Activated T-helper 1 cell treated with anti-CD3 and anti-CD28 coated beads, Interleukin-12 subunit alpha, Interleukin-12 subunit beta, Interleukin-2, Interleukin-4 antibody, amounts not matched to agents 30 ng/mL and 10 ng/mL and 1 ng/mL, durations not matched to agents 14 hours and 24 hours and 36 hours (primary cell): ENCODE measurements at regions not wholly inside any gene's neighbourhood (a gene's known extent, or its start where the extent isn't known, plus 50 kb on each side); places are given as distances from the start of the nearest gene placed in this dataset.
A peak's percentile ranks its signal among the peaks of the same experiment; 100 is the strongest.
"Not testable (repeated sequence)": the region's sequence is repeated elsewhere in the genome, so short reads cannot be mapped to it uniquely, and the experiment has no call there.

Source experiments
- DNase-seq: peaks from one replicate; pipeline ENCODE4 v3.0.0; 2021; ENCODE audit warnings: low spot score
- H3K27ac Mint-ChIP-seq: one replicate; pipeline ENCODE4 v1.8.0; 2021; ENCODE audit warnings: mild to moderate bottlenecking, mixed read lengths
- H3K27me3 Mint-ChIP-seq: one replicate; pipeline ENCODE4 v1.8.0; 2022; ENCODE audit warnings: mild to moderate bottlenecking, moderate library complexity, mixed read lengths; ENCODE audit not compliant: insufficient read depth
- H3K36me3 Mint-ChIP-seq: one replicate; pipeline ENCODE4 v1.8.0; 2021; ENCODE audit warnings: low read depth, mixed read lengths
- H3K4me1 Mint-ChIP-seq: one replicate; pipeline ENCODE4 v1.8.0; 2021; ENCODE audit warnings: low read depth, mixed read lengths
- H3K4me3 Mint-ChIP-seq: one replicate; pipeline ENCODE4 v1.8.0; 2021; ENCODE audit warnings: mild to moderate bottlenecking, moderate library complexity, mixed read lengths
- H3K9me3 Mint-ChIP-seq: one replicate; pipeline ENCODE4 v1.8.0; 2021; ENCODE audit warnings: mixed read lengths
- intact Hi-C: fragments of 100-400 bp; cut with micrococcal nuclease; formaldehyde crosslinking; loops from one replicate; pipeline ENCODE4 v1.15.1; 2024

DNA sequence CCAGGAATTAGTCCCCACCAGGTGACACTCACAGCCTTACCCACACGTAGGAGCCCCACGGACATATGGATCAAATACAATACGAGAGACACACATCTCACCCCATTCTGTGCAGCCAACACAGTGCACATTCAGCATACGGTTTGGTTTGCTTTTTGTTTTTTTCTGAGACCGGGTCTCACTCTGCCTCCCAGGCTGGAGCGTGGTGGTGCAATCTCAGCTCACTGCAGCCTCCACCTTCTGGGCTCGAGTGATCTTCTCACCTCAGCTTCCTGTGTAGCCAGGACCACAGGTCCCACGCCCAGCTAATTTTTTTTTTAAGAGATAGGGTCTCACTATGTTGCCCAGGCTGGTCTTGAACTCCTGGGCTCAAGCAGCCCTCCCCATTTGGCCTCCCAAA is 102.8 kb downstream of the POTEB start:
- H3K36me3 Mint-ChIP-seq, H3K27ac Mint-ChIP-seq, H3K9me3 Mint-ChIP-seq, H3K4me3 Mint-ChIP-seq, DNase-seq, intact Hi-C loops, H3K4me1 Mint-ChIP-seq, H3K27me3 Mint-ChIP-seq: not testable (repeated sequence)

DNA sequence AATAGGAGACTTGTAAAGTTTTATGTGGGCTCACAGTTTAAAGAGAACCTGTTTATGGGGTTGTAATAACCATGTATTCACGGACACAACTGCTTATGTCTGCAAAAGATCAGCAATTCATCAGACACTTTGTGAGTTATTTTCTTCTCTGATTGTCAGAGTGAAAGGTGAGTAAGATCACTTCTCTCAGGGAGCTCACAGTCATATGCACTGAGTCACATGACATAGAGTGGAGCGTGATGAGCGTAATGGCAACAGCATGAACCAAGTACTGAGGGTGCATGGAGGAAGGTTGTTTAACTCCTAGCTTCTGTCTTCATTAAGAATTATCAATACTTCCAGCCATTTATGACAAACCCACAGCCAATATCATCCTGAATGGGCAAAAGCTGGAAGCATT is 111.0 kb downstream of the POTEB start:
- intact Hi-C loops, H3K27me3 Mint-ChIP-seq, H3K36me3 Mint-ChIP-seq, H3K4me3 Mint-ChIP-seq, DNase-seq, H3K9me3 Mint-ChIP-seq, H3K27ac Mint-ChIP-seq, H3K4me1 Mint-ChIP-seq: not testable (repeated sequence)

DNA sequence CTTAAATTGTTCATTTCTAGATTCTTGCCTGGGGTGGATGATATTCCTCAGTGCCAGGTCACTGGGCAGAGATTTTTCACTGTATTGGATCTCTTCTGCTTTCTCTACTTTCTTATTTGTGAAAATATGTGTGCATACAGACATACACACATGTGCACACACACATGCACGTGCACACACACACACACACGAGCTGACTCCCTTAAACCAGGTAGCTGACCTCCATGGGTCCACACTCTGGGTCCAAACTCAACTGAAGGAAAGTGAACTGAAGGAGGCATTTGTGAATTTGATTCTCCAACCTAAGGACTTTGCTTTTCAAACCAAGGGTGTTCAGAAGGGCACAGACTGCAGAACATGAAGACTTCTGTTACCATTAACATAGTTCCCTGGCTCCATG is 113.8 kb downstream of the POTEB start:
- H3K27ac Mint-ChIP-seq, H3K9me3 Mint-ChIP-seq, H3K27me3 Mint-ChIP-seq, H3K4me3 Mint-ChIP-seq, DNase-seq, H3K4me1 Mint-ChIP-seq, intact Hi-C loops, H3K36me3 Mint-ChIP-seq: not testable (repeated sequence)

DNA sequence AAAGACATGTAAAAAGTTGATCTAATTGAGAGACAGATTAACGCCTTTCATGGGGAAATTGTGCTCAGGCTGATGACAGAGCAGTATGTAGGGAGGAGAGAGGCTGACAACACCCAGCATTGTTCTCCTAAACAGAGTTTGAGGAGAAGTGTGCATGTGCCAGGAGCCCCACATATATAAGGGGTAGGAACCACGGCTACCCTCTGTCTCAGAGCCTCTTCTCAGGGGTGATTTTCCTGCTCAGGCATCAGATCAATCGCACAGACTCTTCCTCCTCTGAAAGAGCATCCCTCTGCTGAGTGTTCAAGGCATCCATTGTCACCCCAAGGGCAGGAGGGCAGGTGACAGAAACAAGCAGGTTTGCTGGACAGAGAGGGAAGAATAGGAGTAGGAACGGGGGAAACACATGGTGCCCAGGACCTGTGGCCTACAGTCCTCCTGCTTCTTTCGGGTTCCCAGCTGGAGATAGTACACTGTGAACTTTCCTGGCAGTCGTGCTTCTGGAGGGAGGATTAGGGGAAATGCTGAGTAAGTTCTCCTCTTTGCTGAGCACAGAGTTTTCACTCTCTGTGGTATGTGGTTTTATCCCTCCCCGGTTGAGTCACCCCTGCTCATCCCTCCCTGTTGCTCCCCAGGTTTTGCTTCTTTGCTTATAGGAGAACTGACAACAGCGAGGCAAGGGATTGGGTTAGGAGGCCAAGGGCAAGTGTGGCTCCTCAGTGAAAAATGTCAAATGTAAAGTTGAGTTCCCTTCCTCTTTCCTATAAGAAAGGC is 117.1 kb downstream of the POTEB start:
- H3K36me3 Mint-ChIP-seq, H3K4me1 Mint-ChIP-seq, H3K27me3 Mint-ChIP-seq, H3K27ac Mint-ChIP-seq, H3K4me3 Mint-ChIP-seq, DNase-seq, H3K9me3 Mint-ChIP-seq, intact Hi-C loops: not testable (repeated sequence)

DNA sequence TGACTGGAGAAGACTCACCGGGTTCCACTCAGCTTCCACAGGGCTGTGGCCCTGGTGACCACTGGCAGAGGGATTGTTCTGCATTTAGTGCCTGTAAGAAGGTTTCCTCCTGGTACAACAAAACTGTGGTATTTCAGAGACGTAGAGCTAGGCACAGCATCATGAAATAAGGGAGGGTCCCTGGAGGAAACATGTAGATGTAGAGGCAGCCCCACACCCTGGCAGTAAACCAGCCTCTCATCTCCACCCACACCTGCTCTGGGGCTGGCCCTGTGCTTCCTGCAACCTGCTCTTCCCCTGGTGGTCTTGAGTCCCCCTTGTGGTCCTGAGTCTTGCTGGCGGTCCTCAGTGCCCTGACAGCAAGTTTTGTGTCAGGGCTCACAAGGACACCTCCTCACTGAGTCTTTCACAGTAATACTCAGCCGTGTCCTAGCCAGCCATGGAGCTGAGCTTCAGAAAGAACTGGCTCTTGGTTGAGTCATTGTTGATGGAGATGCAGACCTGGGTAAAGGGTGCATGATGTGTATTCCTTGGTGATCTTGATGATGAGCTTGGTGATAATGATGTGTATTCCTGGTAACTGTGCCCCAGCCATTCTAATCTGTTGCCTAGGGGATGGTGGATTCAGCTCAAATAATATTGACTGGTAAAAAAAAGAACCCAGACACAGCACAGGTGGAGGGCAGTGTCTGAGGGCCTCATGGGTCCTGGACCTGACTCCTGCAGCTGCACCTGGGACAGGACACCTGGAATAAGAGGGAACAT is 118.0 kb downstream of the POTEB start:
- H3K27me3 Mint-ChIP-seq, H3K4me3 Mint-ChIP-seq, H3K4me1 Mint-ChIP-seq, H3K36me3 Mint-ChIP-seq, H3K9me3 Mint-ChIP-seq, intact Hi-C loops, DNase-seq: not testable (repeated sequence)
- H3K27ac Mint-ChIP-seq: peak overlapping the region; percentile 22

DNA sequence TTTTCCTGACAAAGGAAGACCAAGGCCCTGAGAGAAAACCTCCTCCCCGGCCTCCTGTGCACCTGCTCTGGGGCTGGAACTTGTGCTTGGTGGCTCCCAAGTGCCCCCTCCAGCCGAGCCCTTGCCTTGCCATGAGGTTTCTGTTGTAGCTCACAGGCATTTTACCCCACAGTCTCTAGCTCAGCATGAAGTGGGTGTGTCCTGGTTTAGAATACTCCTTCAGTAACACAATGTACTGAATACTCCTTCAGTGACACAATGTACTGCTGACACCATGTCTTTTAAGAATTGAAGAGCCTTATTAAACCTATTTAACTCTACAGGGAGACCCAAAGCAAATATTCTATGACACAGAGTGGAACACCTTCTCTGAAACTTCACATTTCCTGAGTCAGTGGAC is 123.7 kb downstream of the POTEB start:
- H3K4me1 Mint-ChIP-seq, H3K9me3 Mint-ChIP-seq, H3K27ac Mint-ChIP-seq, H3K27me3 Mint-ChIP-seq, H3K36me3 Mint-ChIP-seq, intact Hi-C loops, DNase-seq, H3K4me3 Mint-ChIP-seq: not testable (repeated sequence)

DNA sequence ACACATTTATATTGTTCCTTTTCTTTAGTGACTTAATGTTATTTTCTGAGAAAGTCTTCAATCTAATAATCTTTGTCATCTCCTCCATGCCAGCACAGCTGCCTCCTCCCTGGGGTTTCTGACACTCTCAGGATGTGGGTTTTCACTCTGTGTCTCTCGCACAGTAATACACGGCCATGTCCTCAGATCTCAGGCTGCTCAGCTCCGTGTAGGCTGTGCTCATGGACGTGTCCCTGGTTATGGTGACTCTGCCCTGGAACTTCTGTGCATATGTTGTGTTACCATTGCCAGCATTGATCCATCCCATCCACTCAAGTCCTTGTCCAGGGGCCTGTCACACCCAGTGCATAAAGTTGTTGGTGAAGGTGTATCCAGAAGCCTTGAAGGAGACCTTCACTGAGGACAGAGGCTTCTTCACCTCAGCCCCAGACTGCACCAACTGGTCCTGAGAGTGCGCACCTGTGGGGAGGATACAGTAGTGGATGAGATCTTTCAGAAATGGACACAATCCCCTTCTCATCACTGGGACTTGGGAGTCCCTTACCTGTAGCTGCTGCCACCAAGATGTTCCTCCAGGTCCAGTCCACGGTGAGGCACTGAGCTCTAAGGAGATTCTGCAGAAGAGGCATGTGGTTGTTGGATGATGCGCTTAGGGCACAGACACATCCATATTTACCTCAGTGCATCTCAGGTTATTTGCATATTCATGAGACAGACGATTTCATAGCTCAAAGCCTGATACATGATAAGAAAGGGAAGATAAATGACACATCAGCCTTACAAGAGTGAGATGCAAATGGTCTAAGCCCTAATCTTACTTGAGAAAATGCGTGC is 125.2 kb downstream of the POTEB start:
- intact Hi-C loops, H3K4me1 Mint-ChIP-seq, DNase-seq, H3K36me3 Mint-ChIP-seq, H3K9me3 Mint-ChIP-seq, H3K27ac Mint-ChIP-seq, H3K27me3 Mint-ChIP-seq, H3K4me3 Mint-ChIP-seq: not testable (repeated sequence)

DNA sequence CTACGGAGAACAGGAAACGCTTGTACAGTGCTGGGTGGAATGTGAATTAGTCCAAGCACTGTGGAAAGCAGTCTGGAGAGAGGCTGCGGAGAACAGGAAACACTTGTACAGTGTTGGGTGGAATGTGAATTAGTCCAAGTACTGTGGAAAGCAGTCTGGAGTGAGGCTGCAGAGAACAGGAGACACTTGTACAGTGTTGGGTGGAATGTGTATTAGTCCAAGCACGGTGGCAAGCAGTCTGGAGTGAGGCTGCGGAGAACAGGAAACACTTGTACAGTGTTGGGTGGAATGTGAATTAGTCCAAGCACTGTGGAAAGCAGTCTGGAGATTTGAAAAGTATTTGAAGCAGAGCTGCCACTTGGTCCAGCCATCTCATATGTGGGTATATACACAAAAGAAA is 128.4 kb downstream of the POTEB start:
- H3K36me3 Mint-ChIP-seq, intact Hi-C loops, DNase-seq, H3K4me3 Mint-ChIP-seq, H3K27ac Mint-ChIP-seq, H3K4me1 Mint-ChIP-seq, H3K9me3 Mint-ChIP-seq, H3K27me3 Mint-ChIP-seq: not testable (repeated sequence)

DNA sequence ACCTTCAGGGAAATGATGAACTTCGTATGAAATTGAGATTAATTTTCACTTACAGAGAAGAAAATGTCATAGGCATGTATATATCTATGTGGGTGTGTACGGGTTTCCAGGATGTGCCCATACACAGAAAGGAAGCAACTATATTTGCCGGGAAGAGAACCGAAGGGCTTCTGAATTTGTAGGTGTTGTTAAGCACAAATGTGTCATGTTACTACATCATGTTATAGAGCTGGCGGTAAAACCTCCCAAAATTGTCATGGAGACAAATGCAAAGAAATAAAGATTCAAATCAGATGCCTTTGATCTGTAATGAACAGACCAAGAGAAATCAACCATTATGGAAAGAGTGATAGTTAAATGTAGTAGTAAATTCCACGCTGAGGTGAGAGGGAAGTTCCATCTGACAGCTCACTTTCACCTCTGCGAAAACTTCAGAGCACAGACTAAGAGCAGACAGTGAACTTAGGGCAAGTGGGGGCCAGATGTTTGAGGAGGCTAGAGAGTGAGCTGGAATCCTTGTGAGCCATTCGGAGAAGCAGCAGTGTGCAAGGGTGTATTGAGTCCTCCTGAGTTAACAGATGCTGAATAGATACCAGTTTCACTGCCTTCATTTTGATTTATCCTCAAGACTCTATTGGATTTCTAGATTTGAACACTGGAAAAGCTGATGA is 133.2 kb downstream of the POTEB start:
- H3K4me1 Mint-ChIP-seq, H3K27me3 Mint-ChIP-seq, H3K9me3 Mint-ChIP-seq, H3K36me3 Mint-ChIP-seq, DNase-seq, intact Hi-C loops: not testable (repeated sequence)
- peak overlapping the region; percentile 88 for H3K27ac Mint-ChIP-seq
- H3K4me3 Mint-ChIP-seq: peak overlapping the region; percentile 50

DNA sequence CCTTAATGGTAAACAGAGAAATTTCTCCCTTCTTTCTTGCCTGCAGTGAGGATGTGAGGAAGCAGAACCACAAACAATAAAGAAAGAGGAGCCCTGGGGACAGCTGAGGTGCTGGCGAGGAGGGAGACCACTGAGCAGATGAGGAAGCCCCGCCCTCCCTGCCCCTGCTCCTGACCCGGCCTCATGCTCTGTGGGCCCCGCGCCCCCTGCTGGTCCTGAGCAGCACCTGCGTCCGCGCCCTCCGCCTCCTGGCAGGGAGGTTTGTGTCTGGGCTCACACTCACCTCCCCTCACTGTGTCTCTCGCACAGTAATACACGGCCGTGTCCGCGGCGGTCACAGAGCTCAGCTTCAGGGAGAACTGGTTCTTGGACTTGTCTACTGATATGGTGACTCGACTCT is 135.5 kb downstream of the POTEB start:
- H3K4me3 Mint-ChIP-seq, intact Hi-C loops, DNase-seq, H3K9me3 Mint-ChIP-seq, H3K4me1 Mint-ChIP-seq, H3K36me3 Mint-ChIP-seq, H3K27me3 Mint-ChIP-seq, H3K27ac Mint-ChIP-seq: not testable (repeated sequence)

DNA sequence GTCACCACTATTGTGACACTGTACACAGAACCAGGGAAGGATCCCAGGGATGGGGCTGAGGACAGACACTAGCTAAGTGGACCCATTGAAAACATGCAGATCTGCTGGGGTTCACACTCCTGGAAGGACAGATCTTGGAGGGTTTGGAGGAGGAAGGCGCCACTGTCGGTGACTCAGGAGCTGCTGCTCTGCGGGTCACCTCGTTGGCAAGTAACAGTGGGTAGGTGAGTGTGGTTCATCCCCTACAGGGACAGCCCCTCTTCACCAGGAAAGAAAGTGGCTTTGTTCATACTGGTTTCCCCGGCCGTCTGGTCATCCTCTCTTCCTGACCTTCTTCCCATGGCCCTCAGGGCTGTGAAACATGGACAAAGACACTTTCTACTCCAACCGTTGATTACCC is 139.5 kb downstream of the POTEB start:
- H3K27ac Mint-ChIP-seq, intact Hi-C loops, H3K9me3 Mint-ChIP-seq, DNase-seq, H3K4me1 Mint-ChIP-seq, H3K4me3 Mint-ChIP-seq, H3K36me3 Mint-ChIP-seq, H3K27me3 Mint-ChIP-seq: not testable (repeated sequence)

DNA sequence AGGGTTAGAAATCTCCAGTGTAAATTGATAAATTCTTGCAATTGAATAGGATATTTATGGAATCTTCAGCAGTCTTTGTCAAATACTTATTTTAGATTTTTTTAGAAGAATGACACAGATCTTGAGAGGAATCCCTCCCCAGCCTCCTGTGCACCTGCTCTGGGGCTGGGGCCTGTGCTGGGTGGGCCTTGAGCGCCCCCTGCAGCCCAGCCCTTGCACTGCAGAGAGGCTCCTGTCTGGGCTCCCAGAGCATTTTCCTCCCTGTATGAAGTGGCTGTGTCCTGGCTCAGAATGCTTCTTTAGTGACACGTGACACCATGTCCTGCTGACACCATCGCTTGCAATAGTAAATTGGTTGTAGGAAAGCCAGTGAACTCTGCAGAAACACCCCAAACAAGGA is 141.1 kb downstream of the POTEB start:
- H3K4me3 Mint-ChIP-seq, H3K27me3 Mint-ChIP-seq, DNase-seq, intact Hi-C loops, H3K9me3 Mint-ChIP-seq, H3K27ac Mint-ChIP-seq, H3K4me1 Mint-ChIP-seq, H3K36me3 Mint-ChIP-seq: not testable (repeated sequence)

DNA sequence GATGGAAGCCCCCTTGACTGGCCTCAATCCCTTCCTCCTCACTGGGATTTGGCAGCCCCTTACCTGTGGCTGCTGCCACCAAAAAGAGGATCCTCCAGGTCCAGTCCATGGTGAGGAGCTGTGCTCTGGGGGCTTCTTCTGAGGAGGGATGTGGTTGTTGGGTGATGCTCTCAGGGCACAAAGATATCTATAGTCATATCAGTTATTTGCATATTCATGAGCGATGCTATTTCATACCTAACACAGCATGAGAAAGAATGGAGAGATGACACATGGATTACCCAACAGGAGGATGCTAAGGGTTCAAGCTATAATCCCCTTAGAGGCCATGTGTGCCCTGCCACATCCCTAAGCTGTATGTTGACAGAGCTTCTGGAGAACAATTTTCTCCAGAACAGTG is 141.7 kb downstream of the POTEB start:
- DNase-seq, H3K27me3 Mint-ChIP-seq, intact Hi-C loops, H3K9me3 Mint-ChIP-seq, H3K36me3 Mint-ChIP-seq, H3K4me1 Mint-ChIP-seq, H3K4me3 Mint-ChIP-seq, H3K27ac Mint-ChIP-seq: not testable (repeated sequence)
